ENCODE measurements at regions not wholly inside any gene's neighbourhood (a gene's known extent, or its start where the extent isn't known, plus 50 kb on each side); places are given as distances from the start of the nearest gene placed in this dataset.

DNA sequence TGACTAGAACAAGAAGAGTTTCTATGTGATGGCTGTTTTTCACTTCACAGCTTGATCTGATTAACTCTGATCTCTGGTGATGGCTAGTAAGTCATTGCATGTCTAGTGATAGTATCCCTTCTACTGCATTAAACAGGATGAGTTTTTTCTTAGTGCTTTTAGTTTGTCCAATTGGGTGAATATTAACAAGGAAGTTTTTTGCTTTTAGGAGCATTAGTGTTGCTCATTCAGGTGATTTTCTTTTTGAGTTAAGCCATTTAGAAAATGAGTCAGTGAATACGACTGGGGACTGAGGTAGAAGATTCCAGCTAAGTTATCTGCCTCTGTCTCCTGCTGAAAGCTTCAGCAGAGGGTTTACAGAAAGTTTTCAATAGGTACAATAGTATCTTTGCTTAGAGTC is 306.7 kb downstream of the PIK3C3 start:
- TF ChIP-seq, protein P1, sequence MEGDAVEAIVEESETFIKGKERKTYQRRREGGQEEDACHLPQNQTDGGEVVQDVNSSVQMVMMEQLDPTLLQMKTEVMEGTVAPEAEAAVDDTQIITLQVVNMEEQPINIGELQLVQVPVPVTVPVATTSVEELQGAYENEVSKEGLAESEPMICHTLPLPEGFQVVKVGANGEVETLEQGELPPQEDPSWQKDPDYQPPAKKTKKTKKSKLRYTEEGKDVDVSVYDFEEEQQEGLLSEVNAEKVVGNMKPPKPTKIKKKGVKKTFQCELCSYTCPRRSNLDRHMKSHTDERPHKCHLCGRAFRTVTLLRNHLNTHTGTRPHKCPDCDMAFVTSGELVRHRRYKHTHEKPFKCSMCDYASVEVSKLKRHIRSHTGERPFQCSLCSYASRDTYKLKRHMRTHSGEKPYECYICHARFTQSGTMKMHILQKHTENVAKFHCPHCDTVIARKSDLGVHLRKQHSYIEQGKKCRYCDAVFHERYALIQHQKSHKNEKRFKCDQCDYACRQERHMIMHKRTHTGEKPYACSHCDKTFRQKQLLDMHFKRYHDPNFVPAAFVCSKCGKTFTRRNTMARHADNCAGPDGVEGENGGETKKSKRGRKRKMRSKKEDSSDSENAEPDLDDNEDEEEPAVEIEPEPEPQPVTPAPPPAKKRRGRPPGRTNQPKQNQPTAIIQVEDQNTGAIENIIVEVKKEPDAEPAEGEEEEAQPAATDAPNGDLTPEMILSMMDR (optimal IDR thresholded peaks at IDR 0.05 in 1 of 3, IDR thresholded peaks at IDR 0.05 in 1 of 3, conservative IDR thresholded peaks at IDR 0.05 in 1 of 3; ENCODE audit: extremely low read depth in 1 of 3, insufficient read depth in 2 of 3, low read length in 3 of 3) = no peak
- TF ChIP-seq EZH2 (IDR thresholded peaks at IDR 0.05; ENCODE audit: low read length) = no peak
